Bronchial epithelial cell (primary cell): ENCODE measurements at regions not wholly inside any gene's neighbourhood (a gene's known extent, or its start where the extent isn't known, plus 50 kb on each side); places are given as distances from the start of the nearest gene placed in this dataset.

Experiments
- DNase-seq: peaks from one replicate; pipeline ENCODE4 v3.0.0-alpha.2; 2010; ENCODE audit warnings: low read depth
- FAIRE-seq: peaks from 2 replicates; lab custom pipeline; 2011; peaks lifted over from hg19 to GRCh38; lab: Jason Lieb, UNC
- H3K27me3 ChIP-seq: 2 replicates; pipeline ENCODE4 v1.5.1; 2011; ENCODE audit warnings: low read length; ENCODE audit not compliant: control insufficient read depth, insufficient read depth
- H3K36me3 ChIP-seq: 2 replicates; pipeline ENCODE4 v1.5.1; 2011; ENCODE audit warnings: low read length; ENCODE audit not compliant: control insufficient read depth, insufficient read depth
- H3K4me3 ChIP-seq: 2 replicates; pipeline ENCODE4 v1.5.1; 2011; ENCODE audit warnings: mild to moderate bottlenecking, low read depth, low read length, control low read depth
- TF ChIP-seq, protein P1 (sequence below): IDR thresholded peaks from 2 replicates; pipeline ENCODE4 v1.5.1; 2011; ENCODE audit warnings: mild to moderate bottlenecking, moderate library complexity, low read length, control low read depth, inconsistent platforms; ENCODE audit not compliant: insufficient read depth, severe bottlenecking

GRCh38 chr2:52429740-52430139 is 1337.9 kb upstream of the CHAC2 start:
- Histone ChIP-seq H3K4me3 (no peak overlapping the region), H3K27me3 (no peaks in the 10 kb centered on the region), H3K36me3 (no peaks in the 10 kb centered on the region)
- no peak for FAIRE-seq
- TF ChIP-seq, protein P1, sequence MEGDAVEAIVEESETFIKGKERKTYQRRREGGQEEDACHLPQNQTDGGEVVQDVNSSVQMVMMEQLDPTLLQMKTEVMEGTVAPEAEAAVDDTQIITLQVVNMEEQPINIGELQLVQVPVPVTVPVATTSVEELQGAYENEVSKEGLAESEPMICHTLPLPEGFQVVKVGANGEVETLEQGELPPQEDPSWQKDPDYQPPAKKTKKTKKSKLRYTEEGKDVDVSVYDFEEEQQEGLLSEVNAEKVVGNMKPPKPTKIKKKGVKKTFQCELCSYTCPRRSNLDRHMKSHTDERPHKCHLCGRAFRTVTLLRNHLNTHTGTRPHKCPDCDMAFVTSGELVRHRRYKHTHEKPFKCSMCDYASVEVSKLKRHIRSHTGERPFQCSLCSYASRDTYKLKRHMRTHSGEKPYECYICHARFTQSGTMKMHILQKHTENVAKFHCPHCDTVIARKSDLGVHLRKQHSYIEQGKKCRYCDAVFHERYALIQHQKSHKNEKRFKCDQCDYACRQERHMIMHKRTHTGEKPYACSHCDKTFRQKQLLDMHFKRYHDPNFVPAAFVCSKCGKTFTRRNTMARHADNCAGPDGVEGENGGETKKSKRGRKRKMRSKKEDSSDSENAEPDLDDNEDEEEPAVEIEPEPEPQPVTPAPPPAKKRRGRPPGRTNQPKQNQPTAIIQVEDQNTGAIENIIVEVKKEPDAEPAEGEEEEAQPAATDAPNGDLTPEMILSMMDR: no peak
- no peak for DNase-seq

- no peak for FAIRE-seq
- H3K4me3 ChIP-seq: no peak overlapping the region
- DNase-seq: no peak
- no peaks in the 10 kb centered on the region for H3K36me3 ChIP-seq
- TF ChIP-seq, protein P1: no peak
- no peaks in the 10 kb centered on the region for H3K27me3 ChIP-seq
Observed at GRCh38 chr2:52429171-52429570, 1338.4 kb upstream of the CHAC2 start.

DNA sequence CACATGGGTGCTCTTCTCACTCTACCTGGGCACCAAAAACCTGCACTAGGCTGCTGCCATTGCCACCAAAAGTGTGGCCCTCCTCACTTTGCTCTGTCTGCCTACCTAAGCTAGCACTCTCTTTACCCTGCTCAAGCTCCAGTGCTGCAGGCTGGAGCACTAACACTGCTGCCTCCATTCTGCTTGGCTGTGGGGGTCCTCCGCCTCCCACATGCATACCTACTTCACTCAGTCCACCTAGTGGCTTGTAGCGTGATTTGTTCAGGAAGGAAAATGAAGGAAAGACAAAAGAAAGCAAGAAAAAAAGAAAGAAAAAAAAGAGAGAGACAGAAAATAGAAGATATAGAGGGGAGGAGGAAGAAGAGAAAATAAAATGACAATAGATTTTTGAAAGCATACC is 1339.4 kb upstream of the CHAC2 start:
- no peak for FAIRE-seq
- H3K4me3 ChIP-seq: no peak overlapping the region
- no peak for DNase-seq
- no peaks in the 10 kb centered on the region for H3K36me3 ChIP-seq
- TF ChIP-seq, protein P1: no peak
- H3K27me3 ChIP-seq: no peaks in the 10 kb centered on the region

- TF ChIP-seq, protein P1: no peak
- no peak for FAIRE-seq
- Histone ChIP-seq H3K36me3 (no peaks in the 10 kb centered on the region), H3K4me3 (no peak overlapping the region), H3K27me3 (no peaks in the 10 kb centered on the region)
- DNase-seq: no peak
Observed at GRCh38 chr2:52423655-52424054, 1343.9 kb upstream of the CHAC2 start.

DNA sequence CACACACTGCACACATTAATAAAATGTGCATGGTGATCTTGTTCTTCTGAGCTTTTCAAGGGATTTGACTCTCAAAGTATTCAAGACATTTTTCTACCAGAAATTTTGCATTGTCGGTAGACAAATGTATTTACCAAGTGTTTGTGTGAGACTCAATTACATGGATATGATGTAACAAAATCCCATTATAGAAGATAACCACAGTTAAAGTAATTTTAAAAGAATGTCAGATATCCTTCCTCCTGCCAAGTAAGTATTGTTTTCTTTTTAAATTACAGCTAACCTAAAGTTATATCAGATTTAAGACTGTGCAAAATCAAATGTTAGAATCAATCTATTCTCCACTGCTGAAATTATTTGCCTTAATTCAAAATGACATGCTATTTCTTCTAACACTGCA is 1344.5 kb upstream of the CHAC2 start:
- DNase-seq (no peak), FAIRE-seq (no peak)
- no peaks in the 10 kb centered on the region for H3K27me3 ChIP-seq
- H3K36me3 ChIP-seq: no peaks in the 10 kb centered on the region
- TF ChIP-seq, protein P1: no peak
- H3K4me3 ChIP-seq: no peak overlapping the region

GRCh38 chr2:52416340-52416739 is 1351.3 kb upstream of the CHAC2 start:
- TF ChIP-seq, protein P1: peak; percentile 25
- Histone ChIP-seq H3K36me3 (no peaks in the 10 kb centered on the region), H3K4me3 (no peak overlapping the region), H3K27me3 (no peaks in the 10 kb centered on the region)
- FAIRE-seq (no peak), DNase-seq (peak; percentile 18)
